H1 (cell line): ENCODE measurements at regions not wholly inside any gene's neighbourhood (a gene's known extent, or its start where the extent isn't known, plus 50 kb on each side); places are given as distances from the start of the nearest gene placed in this dataset.

Experiments
- JUN ChIP-seq: IDR thresholded peaks from 2 replicates; pipeline ENCODE4 v1.6.1; 2011; ENCODE audit warnings: low read depth, mild to moderate bottlenecking, improper control_type of control experiment, low read length
- JUND ChIP-seq: IDR thresholded peaks from 2 replicates; pipeline ENCODE4 v1.6.1; 2011; ENCODE audit warnings: mild to moderate bottlenecking, improper control_type of control experiment, low read length
- NANOG ChIP-seq: IDR thresholded peaks from 2 replicates; pipeline ENCODE4 v1.6.1; 2011; ENCODE audit warnings: low read length, low read depth, mild to moderate bottlenecking, inconsistent platforms; ENCODE audit not compliant: insufficient read depth, poor library complexity, severe bottlenecking
- TF ChIP-seq, protein P1 (sequence below): IDR thresholded peaks from 2 replicates; pipeline ENCODE4 v1.6.1; 2011; ENCODE audit warnings: low read depth, mild to moderate bottlenecking, low read length; ENCODE audit not compliant: insufficient read depth

DNA sequence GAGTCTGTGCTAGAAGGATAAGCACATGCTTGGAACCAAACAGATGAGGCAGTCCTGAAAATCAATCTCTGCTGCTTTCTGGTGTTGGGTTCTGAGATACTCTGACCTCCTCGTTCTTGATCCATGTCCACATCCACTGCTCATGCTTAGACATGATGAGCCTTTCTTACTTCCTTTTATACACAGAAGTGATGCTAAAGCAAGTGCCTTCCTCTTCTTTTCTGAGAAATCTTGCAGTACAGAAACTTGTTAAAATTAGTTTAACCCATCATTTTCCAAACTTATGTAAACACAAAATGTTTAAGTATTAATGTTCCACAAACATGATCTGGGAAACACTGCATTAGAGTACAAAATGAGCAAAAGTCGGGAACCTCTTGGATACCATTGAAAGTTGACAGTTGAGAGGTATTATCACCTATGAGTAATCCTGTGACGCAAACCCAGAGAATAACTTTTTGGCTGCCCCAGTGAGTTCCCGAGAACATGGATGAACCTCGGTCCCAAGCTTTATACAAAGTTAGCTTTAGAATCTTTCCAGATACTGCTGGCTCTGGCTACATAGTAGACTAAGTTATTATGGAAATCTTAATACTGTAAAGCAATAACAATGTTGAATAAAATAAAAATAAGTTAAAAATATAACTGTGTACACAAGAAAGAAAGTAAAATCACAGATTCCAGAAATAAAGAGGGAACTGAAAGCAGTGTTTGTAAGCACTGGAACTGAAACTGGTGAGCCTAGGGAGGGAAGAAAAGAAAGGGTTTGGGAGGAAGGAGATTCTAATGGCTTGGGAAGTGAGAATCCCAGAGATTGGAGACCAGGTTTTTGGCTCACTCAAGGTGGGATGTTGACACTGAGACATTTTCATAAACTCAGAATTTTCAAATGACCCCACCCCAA is 429.3 kb upstream of the RUNX1 start (continued):
- TF ChIP-seq, protein P1, sequence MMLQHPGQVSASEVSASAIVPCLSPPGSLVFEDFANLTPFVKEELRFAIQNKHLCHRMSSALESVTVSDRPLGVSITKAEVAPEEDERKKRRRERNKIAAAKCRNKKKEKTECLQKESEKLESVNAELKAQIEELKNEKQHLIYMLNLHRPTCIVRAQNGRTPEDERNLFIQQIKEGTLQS: no peak
- TF ChIP-seq JUN (no peak), NANOG (no peak), JUND (no peak)
